ENCODE measurements at regions not wholly inside any gene's neighbourhood (a gene's known extent, or its start where the extent isn't known, plus 50 kb on each side); places are given as distances from the start of the nearest gene placed in this dataset.
A peak's percentile ranks its signal among the peaks of the same experiment; 100 is the strongest.

GRCh38 chr3:72036899-72037298 lies 252.0 kb upstream of the PROK2 start:
- H3K4me2 ChIP-seq (ENCODE audit: low read depth, low read length): no peak overlapping the region
- peak; percentile 3 for DNase-seq

More at GRCh38 chr3:72036899-72037298, 252.0 kb upstream of the PROK2 start:
- H3K4ac ChIP-seq (ENCODE audit: low read depth, low read length): no peak overlapping the region
- H3K14ac ChIP-seq (replicated peaks; ENCODE audit: low read depth, low read length): no peak overlapping the region
- no TSS peak for BruUV-seq (replicated peaks)
- H2AFZ ChIP-seq (replicated peaks; ENCODE audit: low read length, poor library complexity): no peak overlapping the region
- H4K5ac ChIP-seq (ENCODE audit: low read depth, low read length): no peak overlapping the region
- H4K20me1 ChIP-seq (ENCODE audit: insufficient read depth, low read length): no peaks in the 10 kb centered on the region
- H2BK15ac ChIP-seq (ENCODE audit: low read depth, low read length): no peak overlapping the region
- H2BK20ac ChIP-seq (ENCODE audit: low read depth, low read length): no peak overlapping the region
- H3K79me1 ChIP-seq (ENCODE audit: low read depth in 1 of 2, low read length in 2 of 2): no peaks in the 10 kb centered on the region
- in situ Hi-C loops (cut with MboI; ENCODE audit: low sequenced_read_pairs) (no loop called here), dilution Hi-C loops (cut with HindIII; ENCODE audit: low sequenced_read_pairs, unreplicated experiment) (no loop called here), intact Hi-C loops (cut with micrococcal nuclease) (no loop called here)
- no peak overlapping the region for H4K8ac ChIP-seq (ENCODE audit: low read depth in 2 of 2, low read length in 2 of 2)
- peaks cover 8% of the 10 kb centered on the region for H3K27me3 ChIP-seq (ENCODE audit: control insufficient read depth, insufficient read depth, low read length)
- no peak overlapping the region for H3K9ac ChIP-seq (ENCODE audit: low read depth, low read length)
- no peaks in the 10 kb centered on the region for H3K4me1 ChIP-seq (ENCODE audit: control insufficient read depth, insufficient read depth, low read length)
- 50% methylated on average over 1 of the region's 1 CpG; no CpG with 5 or more reads in 1 of the 2 experiments for whole genome bisulfite sequencing, 2 experiments (ENCODE audit: extremely low coverage in 2 of 2, insufficient read length in 1 of 2)
- POLR2A ChIA-PET (ENCODE audit: unreplicated experiment): no interaction called here
- ATAC-seq (ENCODE audit: low read depth): no peak
- no peaks in the 10 kb centered on the region for H3K9me1 ChIP-seq (ENCODE audit: insufficient read depth, low read length)
- no peaks in the 10 kb centered on the region for H3K9me3 ChIP-seq (ENCODE audit: control insufficient read depth, insufficient read depth, low read length)
- no peak overlapping the region for H2AK9ac ChIP-seq (replicated peaks; ENCODE audit: low read depth, low read length, poor library complexity)
- CTCF ChIA-PET: no interaction called here
- H4K91ac ChIP-seq (ENCODE audit: insufficient read depth, low read depth, low read length): no peak overlapping the region
- TF ChIP-seq NFE2L2 (IDR thresholded peaks at IDR 0.05; ENCODE audit: low read depth, low read length): no peak
- no peak for TF ChIP-seq ELK1 (IDR thresholded peaks at IDR 0.05; ENCODE audit: borderline replicate concordance, low read depth, low read length)
- TF ChIP-seq SMC3 (IDR thresholded peaks at IDR 0.05; ENCODE audit: low read depth, low read length): no peak
- TF ChIP-seq USF2 (IDR thresholded peaks at IDR 0.05; ENCODE audit: low read depth, low read length): no peak
- no peak overlapping the region for H3K56ac ChIP-seq (ENCODE audit: extremely low read depth, insufficient read depth, low read length)
- no peak overlapping the region for H2AK5ac ChIP-seq (ENCODE audit: low read depth, low read length)
- H3K36me3 ChIP-seq (ENCODE audit: control insufficient read depth, insufficient read depth, low read length): no peaks in the 10 kb centered on the region
- no peak overlapping the region for H3K18ac ChIP-seq (ENCODE audit: low read depth, low read length)
- no peak overlapping the region for H3K4me3 ChIP-seq (ENCODE audit: insufficient read depth, low read depth, low read length)
- no peak overlapping the region for H3K23ac ChIP-seq (ENCODE audit: low read depth, low read length)
- no peak overlapping the region for H2BK5ac ChIP-seq (ENCODE audit: low read depth, low read length, poor library complexity, severe bottlenecking)
- H3K27ac ChIP-seq (ENCODE audit: insufficient read depth, low read length): no peak overlapping the region
- H2BK120ac ChIP-seq (ENCODE audit: low read depth, low read length): no peak overlapping the region

All from IMR-90 (cell line).